ENCODE measurements at regions not wholly inside any gene's neighbourhood (a gene's known extent, or its start where the extent isn't known, plus 50 kb on each side); places are given as distances from the start of the nearest gene placed in this dataset.
A peak's percentile ranks its signal among the peaks of the same experiment; 100 is the strongest.

DNA sequence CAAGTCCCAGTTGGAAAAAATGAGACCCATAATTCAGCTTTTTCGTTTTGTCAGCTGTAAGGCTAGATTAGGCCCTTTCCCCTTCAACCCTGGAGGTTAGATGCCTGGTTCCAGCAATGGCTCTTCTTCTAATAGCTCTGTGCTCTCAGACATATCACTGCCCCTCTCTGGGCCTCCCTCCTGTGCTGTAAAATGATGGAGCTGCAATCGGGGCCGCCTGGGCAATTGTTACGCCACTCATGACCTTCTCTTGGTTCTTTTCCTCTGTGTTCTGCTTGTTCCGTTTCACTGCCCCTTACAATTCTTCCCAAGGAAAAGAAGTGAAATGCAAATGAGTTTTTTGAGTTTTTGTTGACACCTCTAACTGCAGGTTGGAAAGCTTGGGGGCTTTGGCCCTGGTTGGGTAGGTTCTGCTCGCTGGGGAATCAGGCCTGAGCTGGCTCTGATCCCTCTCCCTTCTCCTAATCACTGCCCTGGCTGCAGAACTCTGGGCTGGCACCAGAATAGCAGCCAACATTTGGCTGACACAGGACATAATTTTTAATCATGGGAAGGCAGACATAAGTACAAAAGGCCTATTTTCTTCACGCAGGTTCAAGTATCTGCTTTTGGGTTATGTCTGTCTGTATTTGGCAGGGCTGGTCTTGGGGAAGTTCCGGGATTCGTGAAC, 110.9 kb downstream of the FOXD1 start:
- no peak for DNase-seq

DNA sequence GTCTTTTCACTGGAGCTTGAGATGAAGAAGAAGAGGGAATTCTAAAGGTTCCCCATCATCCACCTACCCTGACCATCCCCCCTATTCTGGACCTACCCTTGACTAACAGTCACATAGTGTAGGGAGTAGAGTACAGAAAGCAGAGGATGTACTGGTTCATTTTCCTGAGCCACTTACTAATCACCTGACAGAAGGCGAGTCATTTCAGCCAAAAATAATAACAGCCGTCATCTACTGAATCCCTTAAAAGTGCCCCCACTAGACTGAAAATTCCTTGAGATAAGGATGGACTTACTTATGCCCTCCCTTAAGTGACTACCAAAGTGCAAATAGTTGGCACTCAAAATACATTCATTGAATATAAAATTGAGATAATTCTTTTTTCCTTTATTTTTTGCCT, 112.2 kb downstream of the FOXD1 start:
- no peak for DNase-seq

DNA sequence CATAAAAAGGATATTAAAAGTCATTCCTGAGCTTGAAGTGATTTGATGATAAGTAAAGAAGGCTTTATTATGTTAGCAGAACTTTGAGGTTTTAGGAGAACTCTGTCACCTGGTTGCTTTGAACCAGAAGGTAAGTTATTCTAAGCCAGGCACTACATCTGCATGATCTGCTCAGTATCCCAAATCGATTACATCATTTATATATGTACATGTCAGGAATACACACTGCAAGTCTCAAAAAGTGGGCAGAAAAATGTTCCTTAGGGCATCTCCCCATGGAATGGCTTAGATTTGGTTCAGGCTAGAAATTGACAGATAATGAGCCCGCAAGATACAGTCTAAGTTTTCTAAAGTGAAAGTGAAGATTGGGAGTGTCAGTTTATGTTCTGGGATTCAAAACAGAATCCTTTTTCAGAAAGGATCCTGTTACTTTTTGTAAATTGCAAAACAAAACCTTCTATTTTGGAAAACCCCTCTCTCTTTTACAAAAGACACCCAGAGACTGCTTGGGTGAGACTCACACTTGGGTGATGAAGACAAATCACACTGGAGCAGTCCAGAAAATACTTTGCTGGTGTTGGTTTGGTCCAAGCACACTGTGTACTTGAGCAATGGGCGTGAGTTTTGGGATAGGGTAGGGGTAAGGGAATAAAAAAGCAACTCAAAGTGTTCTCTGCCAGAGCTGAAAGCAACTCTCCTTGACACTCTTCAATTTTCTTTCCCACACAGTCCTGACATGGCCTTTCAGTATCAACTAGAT, 114.5 kb downstream of the FOXD1 start:
- DNase-seq, result no peak

DNA sequence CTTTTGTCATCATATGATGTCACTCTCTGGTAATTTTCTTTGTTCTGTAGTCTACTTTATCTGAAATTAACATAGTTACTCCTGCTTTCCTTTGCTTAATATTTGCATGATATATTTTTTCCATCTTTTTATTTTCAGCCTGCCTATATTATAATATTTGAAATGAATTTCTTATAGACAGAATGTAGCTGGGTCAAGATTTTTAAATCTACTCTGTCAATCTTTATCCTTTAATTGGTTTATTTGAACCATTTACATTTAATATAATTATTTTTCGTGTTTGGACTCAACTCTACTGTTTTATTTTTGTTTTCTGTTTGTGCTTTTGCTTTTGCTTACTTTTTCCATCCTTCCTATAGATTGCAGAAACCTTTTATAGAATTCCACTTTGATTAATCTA, 118.0 kb downstream of the FOXD1 start:
- DNase-seq, result no peak

DNA sequence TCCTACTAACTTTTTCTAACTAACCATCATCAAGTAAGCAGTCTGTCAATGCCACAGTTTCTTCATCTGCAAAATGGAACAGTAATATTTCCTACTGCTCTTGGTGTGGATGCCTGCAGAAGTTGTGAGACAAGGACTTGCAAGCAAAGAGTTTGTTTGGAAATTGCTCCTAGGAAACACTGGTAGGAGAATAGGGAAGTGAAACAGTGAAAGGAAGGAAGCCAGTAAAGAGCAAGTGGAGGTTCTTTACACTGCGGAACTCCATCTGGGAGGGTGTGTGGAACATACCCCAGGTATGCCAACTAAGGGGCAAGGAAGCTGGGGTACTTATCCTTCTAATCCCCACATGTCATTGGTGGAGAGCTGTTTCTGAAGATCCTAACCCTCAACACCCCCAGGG, 119.9 kb downstream of the FOXD1 start:
- no peak for DNase-seq

DNA sequence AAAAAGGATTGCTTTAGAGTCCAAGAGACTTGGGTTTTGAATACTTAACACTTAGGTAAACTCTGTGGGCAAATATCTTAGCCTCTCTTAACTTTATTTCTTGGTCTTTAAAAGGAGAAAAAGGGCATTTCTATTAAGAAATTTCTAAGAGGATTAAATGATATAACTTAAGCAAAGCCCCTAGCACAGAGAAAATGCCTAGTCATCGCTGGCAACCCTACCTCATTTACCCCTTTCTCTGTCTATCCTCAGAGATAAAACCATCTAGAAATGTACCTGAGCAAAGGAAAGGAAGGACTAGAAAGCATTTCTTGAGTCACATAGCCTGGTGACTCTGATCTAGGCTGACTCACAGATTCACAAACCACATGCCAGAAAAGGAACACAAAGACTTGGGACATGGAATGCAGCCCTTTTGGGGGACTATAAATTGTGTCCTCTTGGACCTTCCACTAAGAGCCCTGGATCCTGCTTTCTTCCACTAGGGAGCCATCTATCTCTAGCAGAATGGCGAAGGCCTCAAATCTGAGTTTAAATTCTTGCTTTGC, 120.6 kb downstream of the FOXD1 start:
- DNase-seq, result no peak

DNA sequence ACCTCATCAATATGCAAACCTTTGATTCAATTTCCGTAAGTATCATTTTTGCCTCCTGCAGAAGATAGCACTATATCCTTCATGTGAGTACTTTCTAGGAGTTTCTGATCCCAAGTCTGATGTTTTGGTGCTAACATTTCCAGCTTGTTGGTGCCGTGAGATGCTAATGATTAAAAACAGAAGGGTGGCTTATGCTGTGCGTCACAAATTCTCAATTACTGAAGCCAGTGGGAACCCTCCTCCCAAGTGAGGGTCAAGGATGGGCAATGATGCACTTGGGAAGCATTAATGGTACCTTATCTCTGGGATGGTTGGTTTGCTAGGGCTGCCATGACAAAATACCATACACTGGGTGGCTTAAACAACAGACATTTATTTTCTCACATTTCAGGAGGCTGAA, 123.0 kb downstream of the FOXD1 start:
- no peak for DNase-seq

DNA sequence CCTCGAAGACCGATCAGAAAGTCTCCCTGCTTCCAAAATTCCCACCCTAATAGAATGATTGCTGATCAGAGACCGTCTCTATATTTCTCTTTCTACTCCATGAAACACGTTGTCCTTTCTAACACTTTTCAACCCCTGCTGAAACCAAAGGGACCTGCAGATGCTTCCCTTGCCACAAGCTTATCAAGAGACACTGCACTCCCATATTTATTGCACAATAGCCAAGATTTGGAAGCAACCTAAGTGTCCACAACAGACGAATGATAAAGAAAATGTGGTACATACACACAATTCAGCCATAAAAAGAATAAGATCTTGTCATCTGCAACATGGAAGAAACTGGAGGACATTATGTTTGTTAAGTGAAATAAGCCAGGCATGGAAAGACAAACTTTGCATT, 125.1 kb downstream of the FOXD1 start:
- DNase-seq, result no peak

DNA sequence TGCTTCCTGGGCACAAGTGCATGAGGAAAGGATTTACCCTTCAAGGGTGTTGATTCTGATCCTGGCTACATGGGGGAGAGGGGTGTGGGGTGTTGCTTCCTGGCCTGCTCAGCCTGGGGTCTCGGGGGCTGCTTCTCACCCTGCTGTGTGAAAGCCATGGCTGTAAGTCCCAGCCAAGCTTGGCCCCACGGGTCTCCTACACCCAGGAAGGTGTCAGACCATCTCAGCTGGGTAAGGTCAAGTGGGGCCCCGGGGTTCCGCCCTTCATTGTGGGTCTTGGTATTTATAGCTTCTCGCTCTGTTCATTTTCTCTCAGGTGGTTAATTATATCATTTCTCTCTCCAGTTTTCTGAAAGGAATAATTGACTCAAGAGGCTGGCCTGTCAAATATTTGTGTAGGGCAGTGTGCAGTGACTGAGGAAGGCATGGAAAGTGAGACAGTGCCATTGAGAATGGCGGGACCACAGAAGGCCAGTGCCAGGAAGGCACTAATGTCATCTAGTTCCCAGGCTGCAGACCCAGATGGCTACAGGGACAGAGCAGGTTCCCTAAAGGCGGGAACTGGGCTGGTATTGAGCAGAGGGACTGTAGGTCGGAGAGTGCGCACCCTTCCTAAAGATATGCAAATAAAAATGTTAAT, 126.0 kb downstream of the FOXD1 start:
- no peak for DNase-seq

DNA sequence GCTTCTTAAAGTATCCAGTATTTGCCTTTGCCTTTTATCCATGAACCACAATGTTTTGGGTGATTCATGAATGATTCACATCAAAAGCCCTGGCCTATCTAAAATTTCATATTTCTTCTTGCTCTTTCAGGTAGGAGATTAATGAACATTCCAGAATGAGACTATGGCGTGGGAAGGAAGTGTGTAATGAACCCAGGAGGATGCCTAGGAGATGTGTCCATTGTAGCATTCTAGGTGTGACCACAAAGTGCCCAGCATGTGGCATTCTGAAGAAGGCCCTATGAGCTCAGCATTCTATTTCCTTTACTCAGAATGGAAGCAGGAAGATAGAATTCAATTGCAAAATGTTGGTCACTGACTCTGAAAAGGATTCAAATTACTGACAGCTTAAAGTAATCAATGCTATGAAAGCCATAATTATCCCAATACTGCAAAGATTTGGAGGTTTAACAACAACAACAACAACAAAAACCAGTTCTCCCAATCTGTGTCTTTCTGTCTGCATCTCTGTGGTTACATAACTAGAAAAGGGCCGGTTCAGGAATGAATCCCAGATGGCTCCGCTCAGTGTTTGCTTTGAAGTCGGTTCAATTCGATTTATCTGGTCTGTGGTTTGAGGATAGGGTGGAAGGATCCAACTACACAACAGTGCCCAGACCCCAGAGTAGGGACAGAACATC, 126.7 kb downstream of the FOXD1 start:
- no peak for DNase-seq

DNA sequence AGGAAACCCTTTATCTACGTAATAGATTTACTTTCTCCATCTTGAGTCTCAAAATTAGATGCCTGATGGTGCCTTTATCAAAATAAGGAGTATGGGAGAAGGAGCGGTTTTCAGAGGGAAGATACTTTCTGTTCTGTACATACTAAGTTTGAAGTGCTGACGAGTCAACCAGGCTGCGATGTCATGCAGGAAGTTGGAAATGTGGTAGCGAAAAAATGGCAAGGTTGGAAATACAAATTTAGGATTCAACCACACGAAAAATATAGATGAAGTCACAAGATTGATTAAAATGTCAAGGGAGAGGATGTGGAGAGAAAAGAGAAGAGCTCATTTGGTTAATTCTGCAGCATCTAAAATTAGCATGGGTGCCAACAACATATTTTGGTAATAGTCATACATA, 129.5 kb downstream of the FOXD1 start:
- DNase-seq, result no peak

DNA sequence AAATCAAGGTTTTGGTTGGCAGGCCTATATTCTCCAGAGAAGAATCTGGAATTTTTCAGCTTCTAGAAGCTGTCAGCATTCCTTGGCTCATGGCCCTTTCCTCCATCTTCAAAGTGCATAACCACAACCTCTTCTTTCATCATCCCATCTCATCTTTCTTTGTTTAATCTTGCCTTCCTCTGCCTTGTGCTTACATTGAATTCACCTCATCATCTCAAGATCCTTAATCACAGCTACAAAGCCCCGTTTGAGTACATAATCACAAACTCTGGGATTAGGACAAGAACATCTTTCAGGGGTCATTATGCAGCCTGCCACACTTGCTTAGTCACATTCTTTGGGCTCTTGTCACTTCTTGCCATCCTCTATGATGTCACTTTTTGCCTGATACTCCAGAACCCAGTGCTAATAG, 130.3 kb downstream of the FOXD1 start:
- DNase-seq, result no peak

DNA sequence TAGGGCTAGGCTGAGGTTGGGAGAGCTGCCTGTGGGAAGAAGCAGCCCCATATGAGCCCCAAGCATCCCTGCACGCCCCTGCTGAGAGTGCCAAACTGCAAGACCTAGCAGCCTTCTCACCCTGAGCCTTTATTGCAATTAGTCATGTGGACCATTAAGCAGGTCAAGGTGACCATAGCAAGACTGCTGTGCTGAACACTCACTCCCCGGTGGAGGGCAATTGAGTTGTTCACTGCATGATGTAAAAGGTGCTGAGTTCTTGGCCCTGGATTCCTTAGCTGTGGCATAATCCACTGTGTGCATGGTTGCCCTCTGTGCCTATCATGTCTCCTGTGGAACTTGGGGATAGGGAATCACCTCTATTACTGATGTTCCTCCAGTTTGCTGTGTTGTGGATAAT, 131.1 kb downstream of the FOXD1 start:
- DNase-seq, result no peak

DNA sequence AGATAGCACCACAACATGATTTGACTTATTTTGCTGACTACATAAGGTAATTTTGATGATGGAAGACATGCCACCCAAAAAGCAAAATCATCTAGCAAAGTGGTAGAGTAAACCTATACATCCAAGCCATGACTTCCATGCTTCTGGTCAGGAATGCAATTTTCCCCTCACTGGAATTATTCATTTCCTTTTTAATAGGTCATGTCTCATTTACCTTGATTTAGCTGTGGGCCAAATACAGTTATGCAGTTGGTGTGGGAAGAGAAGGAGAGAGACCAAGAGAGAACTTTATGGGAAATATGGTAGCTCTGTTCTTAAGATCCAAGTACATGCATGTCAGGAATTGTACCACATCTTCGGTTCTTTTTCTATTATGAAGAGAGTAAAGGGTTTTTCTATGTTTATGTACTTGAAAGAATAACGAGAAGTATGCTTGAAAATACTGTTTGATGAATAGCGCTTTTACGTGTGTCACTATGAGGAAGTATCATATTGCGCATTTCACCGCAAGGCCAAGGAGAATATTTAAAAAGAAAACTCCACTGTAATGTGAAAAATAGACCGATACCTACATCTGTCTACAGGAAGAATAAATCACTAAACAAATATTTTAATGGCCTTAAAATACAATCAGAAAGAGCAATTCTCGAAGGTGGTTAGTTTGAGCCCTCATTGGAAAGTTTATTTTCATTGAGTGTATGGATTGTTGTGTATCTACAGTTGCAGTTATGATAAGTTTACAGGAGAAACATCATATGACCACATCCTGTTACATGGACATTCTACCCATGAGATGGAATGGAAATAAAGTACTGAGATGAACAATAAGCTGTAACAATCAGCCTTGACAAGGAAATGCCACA, 134.0 kb downstream of the FOXD1 start:
- no peak for DNase-seq

DNA sequence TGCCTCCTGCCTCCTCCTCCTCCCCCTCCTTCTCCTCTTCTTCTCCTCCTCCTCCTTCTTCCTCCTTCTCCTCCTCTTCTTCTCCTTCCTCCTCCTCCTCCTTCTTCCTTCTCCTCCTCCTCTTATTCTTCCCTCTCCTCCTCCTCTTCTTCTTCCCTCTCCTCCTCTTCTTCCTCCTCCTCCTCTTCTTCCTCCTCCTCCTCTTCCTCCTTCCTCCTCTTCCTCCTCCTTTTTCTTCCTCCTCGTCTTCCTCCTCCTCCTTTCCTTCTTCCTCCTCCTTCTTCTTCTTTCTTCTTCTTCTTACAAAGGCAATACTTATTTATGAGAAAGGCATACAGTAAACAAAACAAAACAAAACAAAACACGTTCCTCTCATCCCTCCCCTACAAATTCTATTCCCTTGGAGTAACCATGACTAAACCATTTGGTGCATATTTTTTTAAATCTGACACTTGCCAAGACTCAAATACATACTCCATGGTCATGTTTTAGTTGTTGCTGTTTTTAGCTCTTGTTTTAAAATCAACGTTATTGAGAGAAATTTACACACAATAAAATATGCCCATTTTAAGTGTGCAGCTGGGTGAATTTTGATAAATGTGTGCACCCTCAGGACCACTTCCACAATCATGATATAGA, 135.6 kb downstream of the FOXD1 start:
- no peak for DNase-seq

DNA sequence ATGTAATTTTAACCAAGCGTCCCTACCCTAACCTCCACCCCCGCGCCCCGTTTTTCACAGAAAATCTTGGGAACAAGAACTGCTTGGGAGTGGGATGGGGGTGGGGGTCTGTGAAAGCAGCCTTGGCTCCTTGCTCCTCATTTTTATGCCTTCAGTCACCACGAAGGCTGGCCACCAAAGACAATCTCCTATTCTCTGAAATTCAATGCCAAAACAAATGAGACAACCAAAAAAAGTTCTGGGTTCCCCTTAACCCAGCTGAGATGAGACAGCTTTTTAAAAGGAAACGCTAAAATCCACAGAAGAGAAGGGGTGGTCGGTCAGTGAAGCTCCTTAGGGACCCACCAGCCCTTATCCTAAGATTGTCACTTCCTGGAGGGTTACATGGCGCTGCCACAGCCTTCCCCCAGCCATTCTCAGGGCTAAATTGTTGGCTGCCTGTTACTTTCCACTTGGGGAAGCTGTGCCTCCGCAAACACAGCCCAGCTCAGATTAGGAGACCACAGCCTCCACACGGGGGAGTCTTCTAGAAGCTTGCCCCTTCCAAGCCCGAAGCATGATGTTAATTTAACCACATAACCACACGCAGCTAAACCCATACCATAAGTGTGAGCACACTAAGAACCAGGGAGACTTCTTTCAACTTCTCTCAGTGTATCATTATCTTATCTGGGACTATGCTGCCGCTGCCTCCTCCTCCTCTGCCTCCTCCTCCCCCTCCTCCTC, 136.3 kb downstream of the FOXD1 start:
- peak; percentile 10 for DNase-seq

DNA sequence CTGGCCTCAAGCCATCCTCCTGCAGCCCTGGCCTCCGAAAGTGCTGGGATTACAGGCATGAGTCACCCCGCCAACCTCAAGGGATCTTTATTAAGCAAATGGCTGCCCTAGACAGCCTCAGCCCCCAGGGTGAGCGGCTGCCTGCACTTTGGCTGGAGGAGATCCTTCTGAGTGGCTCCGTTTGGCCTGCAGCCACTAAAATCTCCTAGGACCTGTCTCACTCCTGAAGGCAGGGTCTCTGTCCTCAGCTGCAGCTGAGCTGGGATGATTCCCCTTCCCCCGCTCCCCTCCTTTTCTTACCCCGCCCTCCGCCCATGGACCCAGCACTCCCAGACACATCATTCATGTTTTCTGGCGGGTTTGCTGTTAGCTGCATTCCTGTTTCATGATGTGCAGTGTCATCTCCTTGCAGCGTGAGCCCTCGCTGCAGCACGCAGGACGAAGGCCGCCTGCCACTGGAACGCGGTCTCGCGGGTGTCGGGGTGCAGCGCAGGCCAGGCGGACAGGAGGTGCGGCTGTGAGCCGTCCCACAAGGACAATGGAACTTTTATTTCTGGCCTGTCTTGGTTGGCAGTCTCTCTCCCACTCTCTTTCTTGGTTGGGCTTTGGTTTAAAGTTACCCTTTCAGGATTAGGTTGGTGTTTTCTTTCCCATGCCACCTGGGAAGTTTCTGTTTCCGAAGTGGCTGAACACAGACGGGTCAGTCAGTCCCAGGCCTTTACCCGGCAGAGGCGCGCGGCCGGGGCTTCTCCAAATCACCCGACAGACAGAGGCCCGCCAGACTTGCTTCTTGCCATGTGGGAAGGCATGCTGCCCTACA, 137.1 kb downstream of the FOXD1 start:
- DNase-seq, result no peak

DNA sequence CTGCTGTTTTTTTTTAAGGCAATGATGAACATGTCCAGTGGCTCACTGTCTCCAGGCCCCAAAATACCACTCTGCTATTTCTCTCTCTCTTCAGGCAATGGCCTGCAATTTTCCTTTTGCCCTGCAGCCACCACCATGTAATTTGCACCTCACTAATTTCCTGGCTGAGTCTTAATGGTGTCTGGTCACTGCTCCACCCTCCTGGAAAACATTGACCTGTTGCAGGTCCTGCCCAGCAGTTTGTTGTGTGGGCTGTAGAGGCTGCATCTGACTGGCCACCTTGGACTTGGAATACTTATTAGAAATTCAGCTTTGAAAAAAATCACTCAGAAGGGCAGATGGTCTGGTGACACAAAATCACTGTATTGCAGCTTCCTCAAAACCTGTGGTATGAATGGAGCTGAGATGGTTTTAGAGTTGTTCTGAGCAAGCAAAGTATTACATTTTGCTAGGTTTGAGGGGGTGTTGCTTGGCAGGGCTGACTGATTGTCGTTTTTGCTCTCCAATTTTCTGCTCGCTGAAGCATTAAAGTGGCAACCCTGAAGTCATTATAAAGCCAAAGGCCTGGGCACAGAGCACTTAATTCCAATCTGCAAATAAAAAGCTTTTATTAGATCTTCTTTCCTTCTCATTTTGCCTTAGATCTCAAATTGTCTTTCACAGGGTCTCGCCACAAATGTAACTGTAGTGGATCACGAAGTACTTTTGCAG, 134.8 kb downstream of the TMEM174 start:
- DNase-seq, result no peak

DNA sequence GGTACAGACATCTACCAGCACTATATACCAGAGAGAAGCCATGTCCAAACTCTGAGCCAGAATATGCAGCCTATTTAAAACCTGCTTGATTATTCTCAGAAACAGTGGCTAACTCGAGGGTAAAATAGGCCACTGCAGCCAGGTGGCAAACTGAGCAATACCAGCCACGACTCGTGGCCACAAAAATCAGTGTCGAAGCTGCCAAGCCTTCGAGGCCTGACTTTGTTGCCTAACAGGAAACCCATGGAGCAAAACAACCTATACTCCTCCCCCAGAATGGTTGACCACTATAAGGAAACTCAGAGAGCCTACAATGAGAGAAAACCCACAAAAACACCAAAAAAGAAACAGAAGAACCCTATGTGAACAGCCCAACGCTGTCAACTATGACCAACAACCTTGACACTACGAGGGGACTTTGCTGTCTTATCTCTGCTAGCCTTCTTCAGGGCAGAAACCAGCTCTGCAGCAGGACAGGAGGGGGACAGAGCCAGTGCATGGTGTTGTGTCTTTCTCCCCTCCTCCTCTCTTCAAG, 133.8 kb downstream of the TMEM174 start:
- DNase-seq, result no peak

Data from activated CD4-positive, alpha-beta T cell treated with anti-CD3 and anti-CD28 coated beads, Interleukin-2, amount 50 U/mL, for 16 hours (primary cell).